T-cell (primary cell): ENCODE measurements at regions not wholly inside any gene's neighbourhood (a gene's known extent, or its start where the extent isn't known, plus 50 kb on each side); places are given as distances from the start of the nearest gene placed in this dataset.

Experiments used
- ATAC-seq, 4 experiments: fragments of 200-7000 bp in 3 of 4; fragments of 150-1000 bp in 1 of 4; cut with Tn5 transposase; replicated peaks in 1 of 4; 1 replicate in 3 of 4; 2 replicates in 1 of 4; pipeline ENCODE4 v1.10.0; 2021; ENCODE audit warnings: moderate library complexity in 3 of 4, mild to moderate bottlenecking in 2 of 4, moderate number of reproducible peaks in 1 of 4
- CTCF ChIA-PET, 2 donors: fragments of 300-600 bp; sonication (Branson Sonifier 250); formaldehyde crosslinking; loops; one replicate each; lab custom pipeline; 2022; ENCODE audit warnings: antibody characterized with exemption in 2 of 2; lab: Charles Lee
- POLR2A ChIA-PET, 2 donors: fragments of 300-600 bp; sonication (Branson Sonifier 250); formaldehyde crosslinking; loops; one replicate each; lab custom pipeline; 2022; ENCODE audit warnings: antibody characterized with exemption in 2 of 2; lab: Charles Lee
- DNase-seq, 35 experiments: peaks; one replicate each; pipeline versions ENCODE4 v3.0.0 to v3.0.0-alpha.2; 2013 to 2023
- H3K27ac ChIP-seq: one replicate; pipeline ENCODE4 v1.5.1; 2013; ENCODE audit warnings: low read length
- H3K27me3 ChIP-seq, 2 experiments: replicated peaks in 1 of 2; 1 replicate in 1 of 2; 2 replicates in 1 of 2; pipeline versions ENCODE4 v1.6.1 to v1.7.0; 2013; ENCODE audit warnings: low read length in 1 of 2, mixed read lengths in 1 of 2; ENCODE audit not compliant: control insufficient read depth in 2 of 2, insufficient read depth in 2 of 2; ENCODE audit errors: extremely low read depth in 1 of 2
- H3K36me3 ChIP-seq, 2 donors: 1 replicate in 1 of 2; 2 replicates in 1 of 2; pipeline versions ENCODE4 v1.6.1 to v1.7.0; 2013; ENCODE audit warnings: low read length in 1 of 2; ENCODE audit not compliant: control insufficient read depth in 2 of 2, insufficient read depth in 1 of 2; ENCODE audit errors: extremely low read depth in 1 of 2
- H3K4me1 ChIP-seq, 2 experiments: 1 replicate in 1 of 2; 2 replicates in 1 of 2; pipeline versions ENCODE4 v1.6.1 to v1.7.0; 2013; ENCODE audit warnings: low read length in 2 of 2, mixed read lengths in 1 of 2; ENCODE audit not compliant: insufficient read depth in 2 of 2, control insufficient read depth in 1 of 2; ENCODE audit errors: extremely low read depth in 1 of 2
- H3K4me3 ChIP-seq, 2 donors: 1 replicate in 1 of 2; 2 replicates in 1 of 2; pipeline versions ENCODE4 v1.5.1 to v1.7.0; 2013; ENCODE audit warnings: mild to moderate bottlenecking in 2 of 2, low read length in 1 of 2, moderate library complexity in 1 of 2; ENCODE audit not compliant: control insufficient read depth in 1 of 2; ENCODE audit errors: extremely low read depth in 1 of 2
- H3K9me3 ChIP-seq: 2 replicates; pipeline ENCODE4 v1.7.0; 2013
- H3K27ac Mint-ChIP-seq, 2 donors: one replicate each; pipeline ENCODE4 v1.8.0; 2020 to 2021; ENCODE audit warnings: mild to moderate bottlenecking in 2 of 2, mixed read lengths in 2 of 2
- H3K27me3 Mint-ChIP-seq, 2 donors: one replicate each; pipeline ENCODE4 v1.8.0; 2021 to 2022; ENCODE audit warnings: mixed read lengths in 2 of 2
- H3K36me3 Mint-ChIP-seq: one replicate; pipeline ENCODE4 v1.8.0; 2021; ENCODE audit warnings: mixed read lengths
- H3K4me1 Mint-ChIP-seq, 3 donors: one replicate each; pipeline ENCODE4 v1.8.0; 2020 to 2022; ENCODE audit warnings: mixed read lengths in 3 of 3, mild to moderate bottlenecking in 1 of 3
- H3K4me3 Mint-ChIP-seq, 3 donors: one replicate each; pipeline ENCODE4 v1.8.0; 2020 to 2022; ENCODE audit warnings: mild to moderate bottlenecking in 3 of 3, mixed read lengths in 3 of 3, moderate library complexity in 3 of 3
- H3K9me3 Mint-ChIP-seq, 3 donors: one replicate each; pipeline ENCODE4 v1.8.0; 2020 to 2022; ENCODE audit warnings: mixed read lengths in 3 of 3
- WGBS: methylation state at CpG from one replicate; pipeline ENCODE4 v1.1.5; 2013; ENCODE audit warnings: missing lambda C conversion rate; ENCODE audit not compliant: insufficient coverage; 5-methylcytosine and 5-hydroxymethylcytosine counted together

- ATAC-seq: no peak
- H3K36me3 ChIP-seq: no peaks in the 10 kb centered on the region
- WGBS: 71% methylated on average over 3 of the region's 3 CpGs
- H3K36me3 Mint-ChIP-seq: no peaks in the 10 kb centered on the region
- CTCF ChIA-PET: no interaction called here
- no peak overlapping the region for H3K27ac ChIP-seq
- H3K4me1 Mint-ChIP-seq: peaks cover 0 to 9% (median 0%) of the 10 kb centered on the region in 3 donors
- POLR2A ChIA-PET: no interaction called here
- H3K27me3 ChIP-seq: no peaks in the 10 kb centered on the region
- peaks cover 0 to 12% (median 0%) of the 10 kb centered on the region in 3 donors for H3K9me3 Mint-ChIP-seq
- no peaks in the 10 kb centered on the region for H3K4me1 ChIP-seq
- H3K9me3 ChIP-seq: no peaks in the 10 kb centered on the region
- no peak overlapping the region for H3K4me3 Mint-ChIP-seq
- H3K4me3 ChIP-seq: no peak overlapping the region
- H3K27me3 Mint-ChIP-seq: peaks cover 0 to 6% of the 10 kb centered on the region in 2 donors
- H3K27ac Mint-ChIP-seq: no peak overlapping the region
- DNase-seq: no peak
Observed at GRCh38 chr6:81822568-81822967, 70.1 kb upstream of the TENT5A start.

- no peak for DNase-seq
- H3K27me3 Mint-ChIP-seq: peaks cover 0 to 6% of the 10 kb centered on the region in 2 donors
- H3K27ac ChIP-seq: no peak overlapping the region
- peaks cover 0 to 6% (median 0%) of the 10 kb centered on the region in 3 donors for H3K9me3 Mint-ChIP-seq
- no peak overlapping the region for H3K4me3 ChIP-seq
- H3K4me1 Mint-ChIP-seq: peaks cover 0 to 9% (median 0%) of the 10 kb centered on the region in 3 donors
- no peaks in the 10 kb centered on the region for H3K36me3 Mint-ChIP-seq
- no peaks in the 10 kb centered on the region for H3K36me3 ChIP-seq
- H3K4me1 ChIP-seq: no peaks in the 10 kb centered on the region
- no peak overlapping the region for H3K27ac Mint-ChIP-seq
- ATAC-seq: no peak
- ChIA-PET POLR2A (no interaction called here), CTCF (interaction anchor here in 1 of 2 donors (0.6 kb wide), 1 partner anchor 17 kb away, joined by 4 read pairs; no protein-coding TSS in a partner anchor)
- no peaks in the 10 kb centered on the region for H3K9me3 ChIP-seq
- no peaks in the 10 kb centered on the region for H3K27me3 ChIP-seq
- H3K4me3 Mint-ChIP-seq: no peak overlapping the region
Observed at GRCh38 chr6:81821449-81821848, 69.0 kb upstream of the TENT5A start.

GRCh38 chr6:81820980-81821379 is 68.5 kb upstream of the TENT5A start:
- no CpG with 5 or more reads among the region's 1 CpG for WGBS
- CTCF ChIA-PET: no interaction called here
- H3K9me3 ChIP-seq: no peaks in the 10 kb centered on the region
- no peaks in the 10 kb centered on the region for H3K36me3 Mint-ChIP-seq
- H3K27ac Mint-ChIP-seq: no peak overlapping the region
- H3K9me3 Mint-ChIP-seq: peaks cover 0 to 1% (median 0%) of the 10 kb centered on the region in 3 donors
- no peaks in the 10 kb centered on the region for H3K27me3 ChIP-seq
- no peak overlapping the region for H3K4me3 Mint-ChIP-seq
- peaks cover 0 to 6% of the 10 kb centered on the region in 2 donors for H3K27me3 Mint-ChIP-seq
- DNase-seq: no peak
- no peak overlapping the region for H3K27ac ChIP-seq
- no peaks in the 10 kb centered on the region for H3K4me1 ChIP-seq
- no peaks in the 10 kb centered on the region for H3K36me3 ChIP-seq
- no peak overlapping the region for H3K4me3 ChIP-seq
- H3K4me1 Mint-ChIP-seq: peaks cover 0 to 9% (median 0%) of the 10 kb centered on the region in 3 donors
- ATAC-seq: no peak
- POLR2A ChIA-PET: no interaction called here

- Histone ChIP-seq H3K4me1 (no peaks in the 10 kb centered on the region), H3K27me3 (no peaks in the 10 kb centered on the region), H3K9me3 (no peaks in the 10 kb centered on the region), H3K27ac (no peak overlapping the region), H3K36me3 (no peaks in the 10 kb centered on the region), H3K4me3 (no peak overlapping the region)
- no peak overlapping the region for H3K4me3 Mint-ChIP-seq
- WGBS: no CpG with 5 or more reads among the region's 2 CpGs
- ChIA-PET CTCF (no interaction called here), POLR2A (no interaction called here)
- H3K9me3 Mint-ChIP-seq: no peaks in the 10 kb centered on the region
- H3K27me3 Mint-ChIP-seq: peaks cover 0 to 6% of the 10 kb centered on the region in 2 donors
- H3K4me1 Mint-ChIP-seq: peaks cover 0 to 9% (median 0%) of the 10 kb centered on the region in 3 donors
- H3K27ac Mint-ChIP-seq: no peak overlapping the region
- H3K36me3 Mint-ChIP-seq: no peaks in the 10 kb centered on the region
- ATAC-seq: no peak
- no peak for DNase-seq
Observed at GRCh38 chr6:81820422-81820821, 67.9 kb upstream of the TENT5A start.

- Histone ChIP-seq H3K27ac (no peak overlapping the region), H3K36me3 (no peaks in the 10 kb centered on the region), H3K27me3 (no peaks in the 10 kb centered on the region), H3K4me3 (no peak overlapping the region), H3K4me1 (no peaks in the 10 kb centered on the region), H3K9me3 (no peaks in the 10 kb centered on the region)
- Mint-ChIP-seq H3K36me3 (no peaks in the 10 kb centered on the region), H3K4me3 (no peak overlapping the region), H3K27me3 (peaks cover 0 to 6% of the 10 kb centered on the region in 2 donors), H3K9me3 (no peaks in the 10 kb centered on the region), H3K27ac (no peak overlapping the region), H3K4me1 (peaks cover 0 to 9% (median 0%) of the 10 kb centered on the region in 3 donors)
- 100% methylated on average over 2 of the region's 6 CpGs for WGBS
- no peak for ATAC-seq
- DNase-seq: no peak
- POLR2A ChIA-PET: no interaction called here
- CTCF ChIA-PET: interaction anchor here in 1 of 2 donors (0.6 kb wide), 1 partner anchor 21 kb away, joined by 4 read pairs; no protein-coding TSS in a partner anchor
Observed at GRCh38 chr6:81819767-81820166, 67.3 kb upstream of the TENT5A start.

- Histone ChIP-seq H3K27me3 (no peaks in the 10 kb centered on the region), H3K4me3 (no peak overlapping the region), H3K27ac (no peak overlapping the region), H3K4me1 (no peaks in the 10 kb centered on the region), H3K36me3 (no peaks in the 10 kb centered on the region), H3K9me3 (no peaks in the 10 kb centered on the region)
- ChIA-PET POLR2A (no interaction called here), CTCF (no interaction called here)
- ATAC-seq: no peak
- H3K36me3 Mint-ChIP-seq: no peaks in the 10 kb centered on the region
- DNase-seq: no peak
- H3K27me3 Mint-ChIP-seq: peaks cover 0 to 6% of the 10 kb centered on the region in 2 donors
- WGBS: 17% methylated on average over 2 of the region's 2 CpGs
- H3K4me1 Mint-ChIP-seq: peaks cover 0 to 9% (median 0%) of the 10 kb centered on the region in 3 donors
- no peak overlapping the region for H3K27ac Mint-ChIP-seq
- H3K4me3 Mint-ChIP-seq: no peak overlapping the region
- no peaks in the 10 kb centered on the region for H3K9me3 Mint-ChIP-seq
Observed at GRCh38 chr6:81818901-81819361, 66.5 kb upstream of the TENT5A start.
